Neural cell (in vitro differentiated cells): ENCODE measurements at regions not wholly inside any gene's neighbourhood (a gene's known extent, or its start where the extent isn't known, plus 50 kb on each side); places are given as distances from the start of the nearest gene placed in this dataset.

Experiments used
- EZH2 ChIP-seq: fragments of 200-600, 300-800 bp; shearing (Covaris generic), sonication (generic); IDR thresholded peaks from 2 replicates; pipeline ENCODE4 v1.6.1; 2014; ENCODE audit warnings: antibody characterized with exemption, low read length, borderline replicate concordance, mild to moderate bottlenecking; ENCODE audit not compliant: insufficient read depth, poor library complexity, severe bottlenecking
- MXI1 ChIP-seq: fragments of 450-650 bp; conservative IDR thresholded peaks from 2 replicates; pipeline ENCODE4 v1.6.1; 2014; ENCODE audit warnings: antibody characterized with exemption, mild to moderate bottlenecking; ENCODE audit not compliant: poor library complexity, severe bottlenecking
- POLR2AphosphoS5 ChIP-seq: IDR thresholded peaks from 2 replicates; pipeline ENCODE4 v1.6.1; 2012
- RAD21 ChIP-seq: fragments of 450-650 bp; conservative IDR thresholded peaks from 2 replicates; pipeline ENCODE4 v1.6.1; 2014; ENCODE audit warnings: antibody characterized with exemption, mild to moderate bottlenecking, moderate library complexity
- SMC3 ChIP-seq: fragments of 450-650 bp; conservative IDR thresholded peaks from 2 replicates; pipeline ENCODE4 v1.6.1; 2014; ENCODE audit warnings: antibody characterized with exemption, mild to moderate bottlenecking, moderate library complexity; ENCODE audit not compliant: poor library complexity
- TAF1 ChIP-seq: IDR thresholded peaks from 2 replicates; pipeline ENCODE4 v1.6.1; 2012; ENCODE audit warnings: low read depth
- TF ChIP-seq, protein P1 (sequence below): fragments of 450-650 bp; IDR thresholded peaks from 2 replicates; pipeline ENCODE4 v1.5.1; 2014; ENCODE audit warnings: antibody characterized with exemption, mild to moderate bottlenecking, moderate library complexity; ENCODE audit not compliant: poor library complexity, severe bottlenecking
- TF ChIP-seq, protein P2 (sequence below): IDR thresholded peaks from 2 replicates; pipeline ENCODE4 v1.6.1; 2012; ENCODE audit warnings: borderline replicate concordance

DNA sequence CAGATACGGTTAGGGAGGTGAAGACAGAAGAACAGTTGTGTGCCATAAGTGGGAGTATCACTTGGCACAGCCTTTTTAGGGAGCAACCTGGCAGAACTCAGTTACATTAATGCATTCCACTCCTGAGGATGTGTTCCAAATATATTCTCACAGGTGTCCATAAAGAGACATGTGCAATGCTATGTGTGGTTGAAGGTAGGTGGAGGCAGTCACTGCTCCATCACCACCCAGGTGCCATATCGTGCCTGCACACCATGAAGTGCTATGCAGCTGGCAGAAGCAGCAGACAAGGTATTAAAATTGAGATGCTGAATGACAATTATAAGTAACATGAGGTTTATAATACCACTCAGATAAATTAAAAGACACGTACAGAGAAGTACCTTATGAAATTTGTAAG lies 248.0 kb upstream of the SFRP2 start:
- TF ChIP-seq, protein P1, sequence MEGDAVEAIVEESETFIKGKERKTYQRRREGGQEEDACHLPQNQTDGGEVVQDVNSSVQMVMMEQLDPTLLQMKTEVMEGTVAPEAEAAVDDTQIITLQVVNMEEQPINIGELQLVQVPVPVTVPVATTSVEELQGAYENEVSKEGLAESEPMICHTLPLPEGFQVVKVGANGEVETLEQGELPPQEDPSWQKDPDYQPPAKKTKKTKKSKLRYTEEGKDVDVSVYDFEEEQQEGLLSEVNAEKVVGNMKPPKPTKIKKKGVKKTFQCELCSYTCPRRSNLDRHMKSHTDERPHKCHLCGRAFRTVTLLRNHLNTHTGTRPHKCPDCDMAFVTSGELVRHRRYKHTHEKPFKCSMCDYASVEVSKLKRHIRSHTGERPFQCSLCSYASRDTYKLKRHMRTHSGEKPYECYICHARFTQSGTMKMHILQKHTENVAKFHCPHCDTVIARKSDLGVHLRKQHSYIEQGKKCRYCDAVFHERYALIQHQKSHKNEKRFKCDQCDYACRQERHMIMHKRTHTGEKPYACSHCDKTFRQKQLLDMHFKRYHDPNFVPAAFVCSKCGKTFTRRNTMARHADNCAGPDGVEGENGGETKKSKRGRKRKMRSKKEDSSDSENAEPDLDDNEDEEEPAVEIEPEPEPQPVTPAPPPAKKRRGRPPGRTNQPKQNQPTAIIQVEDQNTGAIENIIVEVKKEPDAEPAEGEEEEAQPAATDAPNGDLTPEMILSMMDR, result no peak
- TF ChIP-seq MXI1, result no peak
- TF ChIP-seq TAF1, result no peak
- no peak for TF ChIP-seq RAD21
- TF ChIP-seq POLR2AphosphoS5, result no peak
- TF ChIP-seq SMC3, result no peak
- TF ChIP-seq, protein P2, sequence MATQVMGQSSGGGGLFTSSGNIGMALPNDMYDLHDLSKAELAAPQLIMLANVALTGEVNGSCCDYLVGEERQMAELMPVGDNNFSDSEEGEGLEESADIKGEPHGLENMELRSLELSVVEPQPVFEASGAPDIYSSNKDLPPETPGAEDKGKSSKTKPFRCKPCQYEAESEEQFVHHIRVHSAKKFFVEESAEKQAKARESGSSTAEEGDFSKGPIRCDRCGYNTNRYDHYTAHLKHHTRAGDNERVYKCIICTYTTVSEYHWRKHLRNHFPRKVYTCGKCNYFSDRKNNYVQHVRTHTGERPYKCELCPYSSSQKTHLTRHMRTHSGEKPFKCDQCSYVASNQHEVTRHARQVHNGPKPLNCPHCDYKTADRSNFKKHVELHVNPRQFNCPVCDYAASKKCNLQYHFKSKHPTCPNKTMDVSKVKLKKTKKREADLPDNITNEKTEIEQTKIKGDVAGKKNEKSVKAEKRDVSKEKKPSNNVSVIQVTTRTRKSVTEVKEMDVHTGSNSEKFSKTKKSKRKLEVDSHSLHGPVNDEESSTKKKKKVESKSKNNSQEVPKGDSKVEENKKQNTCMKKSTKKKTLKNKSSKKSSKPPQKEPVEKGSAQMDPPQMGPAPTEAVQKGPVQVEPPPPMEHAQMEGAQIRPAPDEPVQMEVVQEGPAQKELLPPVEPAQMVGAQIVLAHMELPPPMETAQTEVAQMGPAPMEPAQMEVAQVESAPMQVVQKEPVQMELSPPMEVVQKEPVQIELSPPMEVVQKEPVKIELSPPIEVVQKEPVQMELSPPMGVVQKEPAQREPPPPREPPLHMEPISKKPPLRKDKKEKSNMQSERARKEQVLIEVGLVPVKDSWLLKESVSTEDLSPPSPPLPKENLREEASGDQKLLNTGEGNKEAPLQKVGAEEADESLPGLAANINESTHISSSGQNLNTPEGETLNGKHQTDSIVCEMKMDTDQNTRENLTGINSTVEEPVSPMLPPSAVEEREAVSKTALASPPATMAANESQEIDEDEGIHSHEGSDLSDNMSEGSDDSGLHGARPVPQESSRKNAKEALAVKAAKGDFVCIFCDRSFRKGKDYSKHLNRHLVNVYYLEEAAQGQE, result no peak
- no peak for TF ChIP-seq EZH2
